ENCODE measurements at regions not wholly inside any gene's neighbourhood (a gene's known extent, or its start where the extent isn't known, plus 50 kb on each side); places are given as distances from the start of the nearest gene placed in this dataset.

- no peaks in the 10 kb centered on the region for H3K36me3 Mint-ChIP-seq (ENCODE audit: low read depth)
Observed at GRCh38 chr1:81142099-81142826, 658.5 kb upstream of the ADGRL2 start.

DNA sequence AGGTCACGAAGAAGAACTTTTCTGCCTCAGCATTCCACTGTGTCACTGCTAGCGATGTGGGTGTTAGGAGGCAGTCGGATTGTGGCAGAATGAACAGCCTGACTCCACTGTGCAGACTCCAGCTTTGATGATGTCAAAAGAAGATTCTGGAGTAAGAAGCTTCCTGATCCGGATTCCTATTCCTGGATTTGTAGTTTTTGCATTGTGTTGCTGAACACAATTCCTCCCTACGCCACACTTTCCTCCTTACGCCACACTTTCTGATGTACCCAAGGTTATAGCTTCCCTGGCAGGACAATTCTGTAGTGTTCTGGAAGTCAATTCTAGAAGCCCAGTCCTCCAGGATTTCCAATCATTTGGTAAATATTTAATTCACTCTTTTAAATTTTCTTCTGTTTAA is 665.2 kb upstream of the ADGRL2 start:
- no peaks in the 10 kb centered on the region for H3K4me1 Mint-ChIP-seq
- H3K27ac Mint-ChIP-seq = no peak overlapping the region
- H3K36me3 Mint-ChIP-seq (ENCODE audit: low read depth) = no peaks in the 10 kb centered on the region
- 91 to 94% methylated on average over 6 of the region's 6 CpGs for WGBS, 2 experiments (ENCODE audit: insufficient coverage in 1 of 2, insufficient read length in 1 of 2)
- Histone ChIP-seq H3K9me3 (ENCODE audit: control insufficient read depth, low read length) (no peaks in the 10 kb centered on the region), H3K4me3 (ENCODE audit: low read length) (no peak overlapping the region), H3K27ac (ENCODE audit: low read depth, low read length) (no peak overlapping the region), H3K9ac (ENCODE audit: extremely low read depth, low read length, poor library complexity, severe bottlenecking) (no peak overlapping the region), H3K36me3 (ENCODE audit: control insufficient read depth, insufficient read depth, low read length) (no peaks in the 10 kb centered on the region), H3K4me1 (ENCODE audit: control insufficient read depth, insufficient read depth, low read length) (no peaks in the 10 kb centered on the region), H3K27me3 (ENCODE audit: control insufficient read depth, insufficient read depth, low read length, poor library complexity, severe bottlenecking) (no peaks in the 10 kb centered on the region)
- DNase-seq = no peak
- H3K27me3 Mint-ChIP-seq (ENCODE audit: insufficient read depth) = no peaks in the 10 kb centered on the region
- no peaks in the 10 kb centered on the region for H3K9me3 Mint-ChIP-seq
- H3K4me3 Mint-ChIP-seq = no peak overlapping the region
- TF ChIP-seq CTCF (conservative IDR thresholded peaks at IDR 0.05) = no peak

More at GRCh38 chr1:81142099-81142826, 658.5 kb upstream of the ADGRL2 start:
- Histone ChIP-seq H3K9ac (ENCODE audit: extremely low read depth, low read length, poor library complexity, severe bottlenecking) (no peak overlapping the region), H3K9me3 (ENCODE audit: control insufficient read depth, low read length) (peaks cover 6% of the 10 kb centered on the region), H3K27me3 (ENCODE audit: control insufficient read depth, insufficient read depth, low read length, poor library complexity, severe bottlenecking) (no peaks in the 10 kb centered on the region), H3K4me3 (ENCODE audit: low read length) (no peak overlapping the region), H3K4me1 (ENCODE audit: control insufficient read depth, insufficient read depth, low read length) (no peaks in the 10 kb centered on the region), H3K27ac (ENCODE audit: low read depth, low read length) (no peak overlapping the region), H3K36me3 (ENCODE audit: control insufficient read depth, insufficient read depth, low read length) (no peaks in the 10 kb centered on the region)
- 100% methylated on average over 1 of the region's 1 CpG; no CpG with 5 or more reads in 1 of the 2 experiments for WGBS, 2 experiments (ENCODE audit: insufficient coverage in 1 of 2, insufficient read length in 1 of 2)
- Mint-ChIP-seq H3K4me3 (no peak overlapping the region), H3K27me3 (ENCODE audit: insufficient read depth) (no peaks in the 10 kb centered on the region), H3K27ac (no peak overlapping the region), H3K9me3 (peaks cover 2% of the 10 kb centered on the region), H3K4me1 (peaks cover 16% of the 10 kb centered on the region)
- no peak for DNase-seq
- no peak for TF ChIP-seq CTCF (conservative IDR thresholded peaks at IDR 0.05)

DNA sequence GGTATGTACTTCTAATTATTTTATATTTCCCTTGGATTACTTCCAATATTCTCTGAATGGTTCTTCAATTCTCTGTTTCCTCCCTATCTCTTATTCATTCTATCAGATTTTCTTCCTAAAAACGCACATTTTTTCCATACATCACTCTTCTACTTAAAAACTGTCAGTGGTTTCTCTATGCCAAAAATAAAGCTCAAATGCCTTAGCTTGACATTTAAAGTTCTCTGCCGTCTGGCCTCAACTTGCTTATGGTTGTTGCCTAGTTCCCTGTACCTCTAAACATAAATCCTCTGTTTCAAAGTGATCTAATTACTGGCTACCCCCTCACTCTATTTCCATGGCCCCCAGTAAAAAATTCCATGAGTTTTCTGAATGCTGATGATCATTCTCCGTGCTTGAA is 671.0 kb upstream of the ADGRL2 start:
- no peak overlapping the region for H3K9ac ChIP-seq (ENCODE audit: extremely low read depth, low read length, poor library complexity, severe bottlenecking)
- H3K4me3 ChIP-seq (ENCODE audit: low read length) = no peak overlapping the region
- Mint-ChIP-seq H3K27ac (no peak overlapping the region), H3K27me3 (ENCODE audit: insufficient read depth) (no peaks in the 10 kb centered on the region), H3K4me1 (no peaks in the 10 kb centered on the region), H3K4me3 (no peak overlapping the region), H3K36me3 (ENCODE audit: low read depth) (no peaks in the 10 kb centered on the region), H3K9me3 (no peaks in the 10 kb centered on the region)
- H3K27ac ChIP-seq (ENCODE audit: low read depth, low read length) = no peak overlapping the region
- H3K4me1 ChIP-seq (ENCODE audit: control insufficient read depth, insufficient read depth, low read length) = no peaks in the 10 kb centered on the region
- WGBS, 2 experiments (ENCODE audit: insufficient coverage in 1 of 2, insufficient read length in 1 of 2) = 80 to 93% methylated on average over 3 of the region's 3 CpGs
- TF ChIP-seq CTCF (conservative IDR thresholded peaks at IDR 0.05) = no peak
- no peak for DNase-seq
- H3K36me3 ChIP-seq (ENCODE audit: control insufficient read depth, insufficient read depth, low read length) = no peaks in the 10 kb centered on the region
- no peaks in the 10 kb centered on the region for H3K27me3 ChIP-seq (ENCODE audit: control insufficient read depth, insufficient read depth, low read length, poor library complexity, severe bottlenecking)
- no peaks in the 10 kb centered on the region for H3K9me3 ChIP-seq (ENCODE audit: control insufficient read depth, low read length)

Measured in endodermal cell (in vitro differentiated cells).